ENCODE measurements at regions not wholly inside any gene's neighbourhood (a gene's known extent, or its start where the extent isn't known, plus 50 kb on each side); places are given as distances from the start of the nearest gene placed in this dataset.

GRCh38 chr6:137269803-137270202 lies 50.6 kb upstream of the IFNGR1 start:
- Histone ChIP-seq H3K27me3 (ENCODE audit: control insufficient read depth in 1 of 2, insufficient read depth in 2 of 2, low read length in 2 of 2) (no peaks in the 10 kb centered on the region), H3K4me3 (ENCODE audit: low read length in 2 of 2) (no peak overlapping the region), H3K27ac (ENCODE audit: low read length) (no peak overlapping the region), H3K36me3 (ENCODE audit: control insufficient read depth in 2 of 2, insufficient read depth in 2 of 2, low read length in 2 of 2) (no peaks in the 10 kb centered on the region), H3K9me3 (ENCODE audit: control insufficient read depth in 2 of 2, low read length in 2 of 2) (no peaks in the 10 kb centered on the region), H3K4me1 (ENCODE audit: control insufficient read depth, insufficient read depth, low read length) (no peaks in the 10 kb centered on the region), H3K9ac (ENCODE audit: low read length in 2 of 2) (no peak overlapping the region)

GRCh38 chr6:137269347-137269746 lies 50.2 kb upstream of the IFNGR1 start:
- Histone ChIP-seq H3K27ac (ENCODE audit: low read length) (no peak overlapping the region), H3K9ac (ENCODE audit: low read length in 2 of 2) (no peak overlapping the region), H3K36me3 (ENCODE audit: control insufficient read depth in 2 of 2, insufficient read depth in 2 of 2, low read length in 2 of 2) (no peaks in the 10 kb centered on the region), H3K4me1 (ENCODE audit: control insufficient read depth, insufficient read depth, low read length) (no peaks in the 10 kb centered on the region), H3K4me3 (ENCODE audit: low read length in 2 of 2) (no peak overlapping the region), H3K9me3 (ENCODE audit: control insufficient read depth in 2 of 2, low read length in 2 of 2) (no peaks in the 10 kb centered on the region), H3K27me3 (ENCODE audit: control insufficient read depth in 1 of 2, insufficient read depth in 2 of 2, low read length in 2 of 2) (no peaks in the 10 kb centered on the region)
